AG04449 (cell line): ENCODE measurements at regions not wholly inside any gene's neighbourhood (a gene's known extent, or its start where the extent isn't known, plus 50 kb on each side); places are given as distances from the start of the nearest gene placed in this dataset.

Experiments
- CTCF ChIA-PET: fragments of 350-600 bp; formaldehyde crosslinking; extraction: SDS; loops from one replicate; lab custom pipeline; 2021; ENCODE audit warnings: antibody characterized with exemption; lab: Yijun Ruan, JAX
- POLR2A ChIA-PET: fragments of 400-600, 350-600 bp; formaldehyde crosslinking; extraction: SDS; loops from one replicate; lab custom pipeline; 2020; ENCODE audit warnings: antibody characterized with exemption, inconsistent platforms; lab: Yijun Ruan, JAX
- DNase-seq: peaks from one replicate; pipeline ENCODE4 v3.0.0-alpha.2; 2010; ENCODE audit warnings: low read depth, low spot score
- H3K4me3 ChIP-seq: 2 replicates; pipeline ENCODE4 v1.5.1; 2011; ENCODE audit warnings: low read depth, mild to moderate bottlenecking, control low read depth, low read length
- TF ChIP-seq, protein P1 (sequence below): IDR thresholded peaks from one replicate; pipeline ENCODE4 v1.5.1; 2011; ENCODE audit warnings: mild to moderate bottlenecking, moderate library complexity, low read length, control low read depth, inconsistent platforms; ENCODE audit not compliant: insufficient read depth; ENCODE audit errors: missing control alignments

DNA sequence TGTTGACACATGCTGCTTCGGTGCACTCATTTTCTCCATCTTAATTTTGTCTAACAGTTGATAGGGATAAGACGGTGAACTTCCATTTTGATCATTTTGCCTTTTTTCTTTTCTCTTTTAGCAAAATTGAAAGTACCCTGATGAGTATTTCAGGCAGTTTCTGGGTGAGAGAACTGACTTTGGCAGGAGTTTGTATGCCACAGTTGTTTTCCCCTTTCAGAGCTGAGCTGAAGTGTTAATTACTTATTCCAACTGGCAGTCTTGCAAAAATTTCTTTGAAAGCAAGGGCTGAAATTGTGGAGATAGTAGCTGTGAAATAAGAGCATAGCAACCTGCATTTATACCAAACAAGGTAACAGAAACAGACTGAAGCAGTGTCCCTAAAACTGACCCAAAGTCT is 180.2 kb downstream of the SLITRK5 start:
- TF ChIP-seq, protein P1, sequence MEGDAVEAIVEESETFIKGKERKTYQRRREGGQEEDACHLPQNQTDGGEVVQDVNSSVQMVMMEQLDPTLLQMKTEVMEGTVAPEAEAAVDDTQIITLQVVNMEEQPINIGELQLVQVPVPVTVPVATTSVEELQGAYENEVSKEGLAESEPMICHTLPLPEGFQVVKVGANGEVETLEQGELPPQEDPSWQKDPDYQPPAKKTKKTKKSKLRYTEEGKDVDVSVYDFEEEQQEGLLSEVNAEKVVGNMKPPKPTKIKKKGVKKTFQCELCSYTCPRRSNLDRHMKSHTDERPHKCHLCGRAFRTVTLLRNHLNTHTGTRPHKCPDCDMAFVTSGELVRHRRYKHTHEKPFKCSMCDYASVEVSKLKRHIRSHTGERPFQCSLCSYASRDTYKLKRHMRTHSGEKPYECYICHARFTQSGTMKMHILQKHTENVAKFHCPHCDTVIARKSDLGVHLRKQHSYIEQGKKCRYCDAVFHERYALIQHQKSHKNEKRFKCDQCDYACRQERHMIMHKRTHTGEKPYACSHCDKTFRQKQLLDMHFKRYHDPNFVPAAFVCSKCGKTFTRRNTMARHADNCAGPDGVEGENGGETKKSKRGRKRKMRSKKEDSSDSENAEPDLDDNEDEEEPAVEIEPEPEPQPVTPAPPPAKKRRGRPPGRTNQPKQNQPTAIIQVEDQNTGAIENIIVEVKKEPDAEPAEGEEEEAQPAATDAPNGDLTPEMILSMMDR = no peak
- CTCF ChIA-PET = no interaction called here
- no peak overlapping the region for H3K4me3 ChIP-seq
- POLR2A ChIA-PET = no interaction called here
- no peak for DNase-seq

DNA sequence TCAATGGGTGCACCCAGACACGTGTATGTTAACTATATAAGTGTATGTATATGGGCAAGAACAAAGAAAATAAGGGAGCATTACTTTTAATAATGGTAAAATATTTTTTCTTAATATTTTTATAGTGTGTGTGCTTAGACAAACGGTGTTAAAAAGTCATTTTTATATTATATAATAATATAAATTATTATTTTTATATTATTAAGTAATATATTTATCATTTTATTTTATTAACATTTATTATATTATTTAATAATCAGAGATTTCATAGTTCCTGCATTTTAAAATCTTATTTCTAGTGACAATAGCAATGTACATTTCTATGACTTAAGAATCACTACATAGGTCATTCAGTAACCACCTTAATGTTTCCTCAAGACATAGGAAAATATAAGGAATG is 184.4 kb downstream of the SLITRK5 start:
- no peak for DNase-seq
- TF ChIP-seq, protein P1 = no peak
- ChIA-PET CTCF (no interaction called here), POLR2A (no interaction called here)
- no peak overlapping the region for H3K4me3 ChIP-seq

GRCh38 chr13:87859261-87859660 is 188.1 kb downstream of the SLITRK5 start:
- ChIA-PET POLR2A (no interaction called here), CTCF (no interaction called here)
- DNase-seq = no peak
- TF ChIP-seq, protein P1 = no peak
- no peak overlapping the region for H3K4me3 ChIP-seq

DNA sequence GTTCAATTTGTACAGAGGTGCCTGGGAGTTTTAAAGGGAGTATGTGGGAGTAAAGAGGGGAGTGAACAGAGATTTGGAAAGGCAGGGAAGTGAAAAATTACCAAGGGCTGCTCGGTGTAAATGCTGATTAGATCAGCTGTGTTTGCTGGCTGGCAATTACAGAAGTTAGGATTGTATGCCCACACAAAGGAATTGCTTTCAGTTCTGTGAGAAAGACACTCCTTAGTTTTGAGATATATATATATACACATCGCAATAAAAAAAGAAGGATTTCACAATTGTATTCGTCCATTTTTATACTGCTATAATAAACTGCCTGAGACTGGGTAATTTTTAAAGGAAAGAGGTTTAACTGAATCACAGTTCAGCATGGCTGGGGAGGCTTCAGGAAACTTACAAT is 196.3 kb downstream of the SLITRK5 start:
- no peak overlapping the region for H3K4me3 ChIP-seq
- ChIA-PET POLR2A (no interaction called here), CTCF (no interaction called here)
- no peak for DNase-seq
- TF ChIP-seq, protein P1 = no peak

GRCh38 chr13:87868731-87869130 is 197.6 kb downstream of the SLITRK5 start:
- ChIA-PET POLR2A (no interaction called here), CTCF (no interaction called here)

GRCh38 chr13:87872813-87873212 is 201.6 kb downstream of the SLITRK5 start:
- TF ChIP-seq, protein P1 = no peak
- ChIA-PET POLR2A (no interaction called here), CTCF (no interaction called here)
- DNase-seq = no peak
- H3K4me3 ChIP-seq = no peak overlapping the region

More at GRCh38 chr13:87868731-87869130, 197.6 kb downstream of the SLITRK5 start:
- TF ChIP-seq, protein P1 = no peak
- H3K4me3 ChIP-seq = no peak overlapping the region
- DNase-seq = no peak
